NB4 (cell line): ENCODE measurements at regions not wholly inside any gene's neighbourhood (a gene's known extent, or its start where the extent isn't known, plus 50 kb on each side); places are given as distances from the start of the nearest gene placed in this dataset.

Experiments
- DNase-seq: peaks from one replicate; pipeline ENCODE4 v3.0.0; 2010; ENCODE audit warnings: low read depth
- H3K4me3 ChIP-seq: one replicate; pipeline ENCODE4 v1.5.1; 2011; ENCODE audit warnings: mild to moderate bottlenecking, low read depth, low read length, moderate library complexity
- CTCF ChIP-seq: IDR thresholded peaks from one replicate; pipeline ENCODE4 v1.5.1; 2012; ENCODE audit warnings: low read depth, low read length
- MAX ChIP-seq: IDR thresholded peaks from 2 replicates; pipeline ENCODE4 v1.6.1; 2011; ENCODE audit warnings: low read depth, low read length
- MYC ChIP-seq: IDR thresholded peaks from 2 replicates; pipeline ENCODE4 v1.6.1; 2011; ENCODE audit warnings: low read depth, low read length
- POLR2A ChIP-seq: IDR thresholded peaks from 2 replicates; pipeline ENCODE4 v1.6.1; 2011; ENCODE audit warnings: mild to moderate bottlenecking; ENCODE audit not compliant: insufficient read length; ENCODE audit errors: extremely low read depth

- H3K4me3 ChIP-seq: no peak overlapping the region
- TF ChIP-seq CTCF: no peak
- no peak for DNase-seq
Measured at GRCh38 chr2:185384822-185385560, 353.6 kb upstream of the FSIP2 start.

- no peak for DNase-seq
- H3K4me3 ChIP-seq: no peak overlapping the region
- TF ChIP-seq POLR2A (no peak), MYC (no peak), CTCF (no peak), MAX (no peak)
Measured at GRCh38 chr2:185388226-185388625, 350.4 kb upstream of the FSIP2 start.

- DNase-seq: no peak
- H3K4me3 ChIP-seq: no peak overlapping the region
- TF ChIP-seq POLR2A (no peak), MAX (no peak), MYC (no peak), CTCF (no peak)
Measured at GRCh38 chr2:185391543-185391942, 347.1 kb upstream of the FSIP2 start.

DNA sequence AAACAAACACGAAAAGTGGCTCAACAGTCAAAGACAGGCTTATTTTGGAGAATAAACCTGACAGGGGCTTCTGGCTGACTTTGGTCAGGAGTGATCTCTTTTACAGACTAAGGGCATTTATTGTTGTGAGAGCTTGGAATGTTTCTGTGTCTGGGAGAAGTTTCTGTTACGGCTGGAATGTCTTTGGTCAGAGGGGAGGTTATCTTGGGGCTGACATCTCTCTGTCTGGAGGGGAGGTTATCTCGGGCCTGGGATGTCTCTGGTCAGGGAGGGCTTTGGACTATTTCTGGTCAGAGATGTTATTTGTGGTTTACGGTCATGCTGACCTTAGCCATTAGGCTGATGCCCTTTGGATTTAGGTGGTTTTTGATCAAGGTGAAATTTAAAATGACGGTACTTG, 345.5 kb upstream of the FSIP2 start:
- TF ChIP-seq MAX (no peak), MYC (no peak), POLR2A (no peak), CTCF (no peak)
- DNase-seq: no peak
- H3K4me3 ChIP-seq: no peak overlapping the region

GRCh38 chr2:185402474-185402873, 336.1 kb upstream of the FSIP2 start:
- TF ChIP-seq MYC (no peak), CTCF (no peak), POLR2A (no peak), MAX (no peak)
- H3K4me3 ChIP-seq: no peak overlapping the region
- DNase-seq: no peak

DNA sequence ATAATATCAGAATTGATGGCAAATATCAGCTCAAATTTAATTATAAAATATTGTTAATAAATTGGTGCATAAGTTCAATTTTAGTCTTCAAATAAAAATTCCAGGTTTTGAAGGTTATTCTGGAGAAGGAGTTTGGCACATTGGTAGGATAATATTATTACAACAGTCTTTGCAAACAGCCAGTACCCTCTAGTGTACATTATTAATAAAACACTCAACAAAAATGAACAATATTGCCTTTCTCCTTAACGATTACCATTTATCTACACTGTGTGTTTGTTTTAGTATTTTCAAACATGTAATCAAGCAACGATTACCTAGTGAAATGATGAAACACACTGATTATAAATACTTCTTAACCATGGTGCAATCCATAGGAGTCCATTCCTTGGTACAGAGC, 334.0 kb upstream of the FSIP2 start:
- no peak for DNase-seq
- no peak overlapping the region for H3K4me3 ChIP-seq
- TF ChIP-seq MAX (no peak), CTCF (no peak), POLR2A (no peak), MYC (no peak)
